HG03135 (cell line): ENCODE measurements at regions not wholly inside any gene's neighbourhood (a gene's known extent, or its start where the extent isn't known, plus 50 kb on each side); places are given as distances from the start of the nearest gene placed in this dataset.
"Not testable (repeated sequence)": the region's sequence is repeated elsewhere in the genome, so short reads cannot be mapped to it uniquely, and the experiment has no call there.

Experiments
- ATAC-seq: cut with Tn5 transposase; IDR thresholded peaks from one replicate; pipeline ENCODE4 v1.9.1; 2021; ENCODE audit warnings: mild to moderate bottlenecking, moderate library complexity; ENCODE audit not compliant: unreplicated experiment

- ATAC-seq = no peak
Observed at GRCh38 chr2:47728551-47728950, 54.4 kb upstream of the MSH6 start.

- no peak for ATAC-seq
Observed at GRCh38 chr2:47727956-47728355, 55.0 kb upstream of the MSH6 start.

- ATAC-seq = not testable (repeated sequence)
Observed at GRCh38 chr2:47726978-47727377, 56.0 kb upstream of the MSH6 start.

- no peak for ATAC-seq
Observed at GRCh38 chr2:47725808-47726207, 57.1 kb upstream of the MSH6 start.

- ATAC-seq = peak; percentile 94
Observed at GRCh38 chr2:47724221-47724981, 58.5 kb upstream of the MSH6 start.

GRCh38 chr2:47721296-47721695 is 61.6 kb upstream of the MSH6 start:
- no peak for ATAC-seq

GRCh38 chr2:47720559-47720958 is 62.4 kb upstream of the MSH6 start:
- ATAC-seq = no peak

GRCh38 chr2:47720036-47720435 is 62.9 kb upstream of the MSH6 start:
- ATAC-seq = no peak

- ATAC-seq = peak; percentile 68
Observed at GRCh38 chr2:47719099-47719498, 63.8 kb upstream of the MSH6 start.

- ATAC-seq = not testable (repeated sequence)
Observed at GRCh38 chr2:47716307-47716706, 66.6 kb upstream of the MSH6 start.

GRCh38 chr2:47715552-47715951 is 67.4 kb upstream of the MSH6 start:
- ATAC-seq = no peak

- peak; percentile 82 for ATAC-seq
Observed at GRCh38 chr2:47708801-47709499, 74.0 kb upstream of the MSH6 start.

- no peak for ATAC-seq
Observed at GRCh38 chr2:47704287-47704686, 78.7 kb upstream of the MSH6 start.

GRCh38 chr2:47699533-47700215 is 83.3 kb upstream of the MSH6 start:
- no peak for ATAC-seq

GRCh38 chr2:47698436-47698972 is 84.4 kb upstream of the MSH6 start:
- ATAC-seq = not testable (repeated sequence)

- ATAC-seq = not testable (repeated sequence)
Observed at GRCh38 chr2:47697681-47698435, 85.1 kb upstream of the MSH6 start.

- ATAC-seq = peak; percentile 78
Observed at GRCh38 chr2:47697000-47697601, 85.8 kb upstream of the MSH6 start.

- no peak for ATAC-seq
Observed at GRCh38 chr2:47696478-47696831, 86.5 kb upstream of the MSH6 start.

GRCh38 chr2:47695800-47696477 is 87.0 kb upstream of the MSH6 start:
- no peak for ATAC-seq

GRCh38 chr2:47694451-47694850 is 88.5 kb upstream of the MSH6 start:
- ATAC-seq = not testable (repeated sequence)
